ENCODE measurements at regions not wholly inside any gene's neighbourhood (a gene's known extent, or its start where the extent isn't known, plus 50 kb on each side); places are given as distances from the start of the nearest gene placed in this dataset.
A peak's percentile ranks its signal among the peaks of the same experiment; 100 is the strongest.
"Not testable (repeated sequence)": the region's sequence is repeated elsewhere in the genome, so short reads cannot be mapped to it uniquely, and the experiment has no call there.

DNA sequence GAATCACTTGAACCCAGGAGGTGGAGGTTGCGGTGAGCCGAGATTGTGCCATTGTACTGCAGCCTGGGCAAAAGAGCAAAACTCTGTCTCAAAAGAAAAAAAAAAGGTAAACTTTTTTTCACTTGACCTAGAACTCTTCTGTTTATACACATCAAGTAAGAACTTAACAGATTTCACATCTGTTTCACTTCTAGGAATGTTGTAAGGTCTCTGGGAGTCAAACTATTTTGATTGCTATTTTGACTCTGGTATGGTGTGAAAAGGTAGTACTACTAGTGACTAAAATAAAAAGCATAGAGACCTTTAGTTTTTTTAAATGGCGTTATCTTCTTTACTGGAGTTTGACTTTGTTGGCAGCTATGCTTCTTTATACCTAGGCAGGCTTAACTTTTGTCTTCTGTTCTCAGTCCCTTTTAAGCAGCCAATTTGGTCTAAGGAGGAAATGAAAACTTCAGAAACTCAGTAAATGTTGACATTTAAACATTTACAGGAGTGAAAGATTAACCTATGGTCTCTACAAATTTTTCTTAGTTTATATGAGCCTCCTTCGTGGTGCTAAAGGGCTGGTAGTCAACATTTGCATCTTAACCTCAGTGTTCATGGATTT, 84.7 kb downstream of the METTL2B start:
- H3K27ac ChIP-seq; H3K27me3 ChIP-seq (replicated peaks); in situ Hi-C loops (cut with HindIII; ENCODE audit: low pct_ligation_motif_present, low sequenced_read_pairs); H3K4me3 ChIP-seq (ENCODE audit: low read depth, low read length); H3K36me3 ChIP-seq (replicated peaks); DNase-seq: not testable (repeated sequence)

DNA sequence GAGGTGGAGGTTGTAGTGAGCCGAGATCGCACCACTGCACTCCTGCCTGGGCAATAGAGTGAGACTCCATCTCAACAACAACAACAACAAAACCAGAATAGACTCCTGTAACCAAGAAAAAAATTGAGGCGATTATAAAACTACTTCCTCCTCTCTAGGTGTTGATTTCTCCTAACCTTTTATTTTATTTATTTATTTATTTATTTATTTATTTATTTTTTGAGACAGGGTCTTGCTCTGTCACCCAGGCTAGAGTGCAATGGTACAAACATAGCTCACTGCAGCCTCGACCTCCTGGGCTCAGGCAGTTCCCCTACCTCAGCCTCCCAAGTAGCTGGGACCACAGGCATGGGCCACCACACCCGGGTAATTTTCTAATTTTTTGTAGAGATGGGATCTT, 86.2 kb downstream of the METTL2B start:
- H3K27me3 ChIP-seq (replicated peaks); H3K4me3 ChIP-seq (ENCODE audit: low read depth, low read length); H3K27ac ChIP-seq; in situ Hi-C loops (cut with HindIII; ENCODE audit: low pct_ligation_motif_present, low sequenced_read_pairs); DNase-seq; H3K36me3 ChIP-seq (replicated peaks): not testable (repeated sequence)

DNA sequence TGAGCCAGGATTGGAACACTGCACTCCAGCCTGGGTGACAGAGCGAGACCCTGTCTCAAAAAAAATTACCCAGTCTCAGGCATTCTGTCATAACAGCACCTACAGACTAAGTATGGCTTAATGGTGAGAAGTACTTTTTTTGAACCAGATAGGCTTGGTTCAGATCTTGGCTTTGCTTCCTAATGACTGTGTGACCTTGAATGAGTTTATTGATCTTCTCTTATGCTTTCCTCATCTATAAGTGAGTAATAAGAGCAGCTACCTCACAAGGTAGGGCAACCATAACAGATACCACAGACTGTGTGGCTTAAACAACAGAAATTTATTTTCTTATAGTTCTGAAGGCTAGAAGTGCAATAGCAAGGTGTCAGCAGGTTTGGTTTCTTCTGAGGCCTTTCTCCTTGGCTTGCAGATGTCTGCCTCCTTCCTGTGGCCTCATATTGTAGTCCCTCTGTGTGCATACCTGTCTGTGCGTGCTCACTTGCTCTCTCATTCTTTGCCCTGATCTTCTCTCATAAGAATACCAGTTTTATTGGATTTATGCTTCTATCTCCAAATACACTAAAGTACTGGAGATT, 87.7 kb downstream of the METTL2B start:
- H3K36me3 ChIP-seq (replicated peaks); H3K4me3 ChIP-seq (ENCODE audit: low read depth, low read length); H3K27ac ChIP-seq; H3K27me3 ChIP-seq (replicated peaks); in situ Hi-C loops (cut with HindIII; ENCODE audit: low pct_ligation_motif_present, low sequenced_read_pairs); DNase-seq: not testable (repeated sequence)

DNA sequence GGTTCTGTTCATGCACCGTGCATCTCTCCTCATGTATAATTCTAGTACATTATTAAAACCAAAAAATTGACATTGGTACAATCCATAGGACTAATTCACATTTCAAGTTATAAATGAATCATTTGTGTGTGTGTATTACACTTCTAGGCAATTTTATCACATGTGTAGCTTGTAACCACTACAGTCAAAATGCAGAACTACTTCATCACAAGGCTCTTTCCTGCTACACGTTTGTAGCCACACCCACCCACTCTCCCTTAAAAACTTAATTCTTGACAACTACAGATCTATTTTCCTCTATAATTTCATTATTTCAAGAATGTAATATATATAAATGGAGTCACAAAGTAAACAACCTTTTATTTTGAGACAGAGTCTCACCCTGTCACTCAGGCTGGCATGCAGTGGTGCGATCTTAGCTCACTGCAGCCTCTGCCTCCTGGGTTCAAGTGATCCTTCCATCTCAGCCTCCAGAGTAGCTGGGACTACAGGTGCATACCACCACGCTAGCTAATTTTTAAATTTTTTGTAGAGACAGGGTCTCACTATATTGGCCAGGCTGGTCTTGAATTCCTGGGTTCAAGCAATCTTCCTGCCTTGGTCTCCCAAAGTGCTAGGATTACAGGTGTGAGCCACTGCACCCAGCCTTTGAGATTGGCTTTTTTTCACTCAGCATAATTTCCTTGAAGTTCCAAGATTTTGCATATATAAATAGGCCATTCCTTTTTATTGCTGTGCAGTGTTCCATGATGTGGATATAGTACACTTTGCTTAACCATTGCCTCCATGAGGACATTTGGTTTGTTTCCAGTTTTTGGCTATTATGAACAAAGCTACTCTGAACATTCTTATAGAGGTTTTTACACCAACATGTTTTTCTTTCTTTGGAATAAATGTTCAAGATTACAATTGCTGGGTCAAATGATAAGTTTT, 88.7 kb downstream of the METTL2B start:
- in situ Hi-C loops (cut with HindIII; ENCODE audit: low pct_ligation_motif_present, low sequenced_read_pairs); H3K27me3 ChIP-seq (replicated peaks); H3K4me3 ChIP-seq (ENCODE audit: low read depth, low read length); H3K36me3 ChIP-seq (replicated peaks); DNase-seq; H3K27ac ChIP-seq: not testable (repeated sequence)

DNA sequence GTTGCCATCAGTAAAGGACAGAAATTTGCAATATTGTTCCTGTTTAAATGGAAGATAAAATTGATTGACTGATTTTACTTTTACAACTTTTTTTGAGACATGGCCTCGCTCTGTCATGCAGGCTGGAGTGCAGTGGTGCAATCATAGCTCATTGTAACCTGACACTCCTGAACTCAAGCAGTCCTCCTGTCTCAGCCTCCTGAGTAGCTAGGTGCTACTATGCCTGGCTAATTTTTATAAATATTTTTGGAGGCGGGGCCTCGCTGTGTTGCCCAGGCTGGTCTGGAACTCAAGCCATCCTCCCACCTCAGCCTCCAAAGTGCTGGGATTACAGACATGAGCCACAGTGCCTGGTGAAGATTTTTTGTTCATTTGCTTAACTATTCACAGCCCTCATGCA, 96.8 kb upstream of the GARIN1A start:
- H3K36me3 ChIP-seq (replicated peaks); in situ Hi-C loops (cut with HindIII; ENCODE audit: low pct_ligation_motif_present, low sequenced_read_pairs); H3K4me3 ChIP-seq (ENCODE audit: low read depth, low read length); DNase-seq; H3K27me3 ChIP-seq (replicated peaks); H3K27ac ChIP-seq: not testable (repeated sequence)

DNA sequence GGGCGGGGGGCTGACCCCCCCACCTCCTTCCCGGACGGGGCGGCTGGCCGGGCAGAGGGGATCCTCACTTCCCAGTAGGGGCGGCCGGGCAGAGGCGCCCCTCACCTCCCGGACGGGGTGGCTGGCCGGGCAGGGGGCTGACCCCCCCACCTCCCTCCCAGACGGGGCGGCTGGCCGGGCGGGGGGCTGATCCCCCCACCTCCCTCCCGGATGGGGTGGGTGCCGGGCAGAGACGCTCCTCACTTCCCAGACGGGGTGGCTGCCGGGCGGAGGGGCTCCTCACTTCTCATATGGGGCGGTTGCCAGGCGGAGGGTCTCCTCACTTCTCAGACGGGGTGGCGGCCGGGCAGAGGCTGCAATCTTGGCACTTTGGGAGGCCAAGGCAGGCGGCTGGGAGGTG, 95.1 kb upstream of the GARIN1A start:
- H3K27me3 ChIP-seq (replicated peaks); DNase-seq; H3K4me3 ChIP-seq (ENCODE audit: low read depth, low read length); in situ Hi-C loops (cut with HindIII; ENCODE audit: low pct_ligation_motif_present, low sequenced_read_pairs); H3K36me3 ChIP-seq (replicated peaks); H3K27ac ChIP-seq: not testable (repeated sequence)

DNA sequence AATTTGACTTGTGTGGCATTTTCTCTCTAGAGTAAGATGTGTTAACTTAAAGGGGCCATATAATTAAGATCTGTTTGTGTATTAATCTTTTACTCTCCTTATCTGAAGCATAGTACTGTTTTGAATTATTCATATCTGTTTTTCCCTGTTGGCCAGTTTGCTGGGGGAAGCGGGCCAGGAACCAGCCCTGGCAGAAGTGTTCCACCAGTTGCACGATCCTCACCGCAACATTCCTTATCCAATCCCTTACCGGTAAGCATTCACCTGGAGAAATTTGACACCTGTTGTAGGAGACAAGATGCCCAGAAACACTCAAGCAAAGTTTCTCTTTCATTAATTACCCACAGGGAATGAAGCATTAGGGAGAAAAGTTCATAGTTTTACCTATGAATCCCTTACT, 92.2 kb upstream of the GARIN1A start:
- H3K27me3 ChIP-seq (replicated peaks); H3K4me3 ChIP-seq (ENCODE audit: low read depth, low read length); H3K36me3 ChIP-seq (replicated peaks); H3K27ac ChIP-seq; in situ Hi-C loops (cut with HindIII; ENCODE audit: low pct_ligation_motif_present, low sequenced_read_pairs); DNase-seq: not testable (repeated sequence)

DNA sequence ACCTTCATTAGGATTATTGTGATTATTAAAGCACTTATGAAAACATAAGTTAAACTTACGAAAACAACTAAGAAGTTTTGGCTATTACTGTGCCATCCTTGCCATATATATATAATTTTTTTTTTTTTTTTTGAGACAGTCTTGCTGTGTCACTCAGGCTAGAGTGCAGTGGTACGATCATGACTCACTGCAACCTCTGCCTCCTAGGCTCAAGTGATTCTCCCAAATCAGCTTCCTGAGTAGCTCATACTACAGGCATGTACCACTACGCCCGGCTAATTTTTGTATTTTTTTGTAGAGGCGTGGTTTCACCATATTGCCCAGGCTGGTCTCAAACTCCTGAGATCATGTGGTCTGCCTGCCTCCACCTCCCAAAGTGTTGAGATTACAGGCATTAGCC, 91.0 kb upstream of the GARIN1A start:
- H3K27me3 ChIP-seq (replicated peaks); H3K4me3 ChIP-seq (ENCODE audit: low read depth, low read length); H3K36me3 ChIP-seq (replicated peaks); in situ Hi-C loops (cut with HindIII; ENCODE audit: low pct_ligation_motif_present, low sequenced_read_pairs): not testable (repeated sequence)
- peak overlapping the region; percentile 43 for H3K27ac ChIP-seq
- peak; percentile 73 for DNase-seq

DNA sequence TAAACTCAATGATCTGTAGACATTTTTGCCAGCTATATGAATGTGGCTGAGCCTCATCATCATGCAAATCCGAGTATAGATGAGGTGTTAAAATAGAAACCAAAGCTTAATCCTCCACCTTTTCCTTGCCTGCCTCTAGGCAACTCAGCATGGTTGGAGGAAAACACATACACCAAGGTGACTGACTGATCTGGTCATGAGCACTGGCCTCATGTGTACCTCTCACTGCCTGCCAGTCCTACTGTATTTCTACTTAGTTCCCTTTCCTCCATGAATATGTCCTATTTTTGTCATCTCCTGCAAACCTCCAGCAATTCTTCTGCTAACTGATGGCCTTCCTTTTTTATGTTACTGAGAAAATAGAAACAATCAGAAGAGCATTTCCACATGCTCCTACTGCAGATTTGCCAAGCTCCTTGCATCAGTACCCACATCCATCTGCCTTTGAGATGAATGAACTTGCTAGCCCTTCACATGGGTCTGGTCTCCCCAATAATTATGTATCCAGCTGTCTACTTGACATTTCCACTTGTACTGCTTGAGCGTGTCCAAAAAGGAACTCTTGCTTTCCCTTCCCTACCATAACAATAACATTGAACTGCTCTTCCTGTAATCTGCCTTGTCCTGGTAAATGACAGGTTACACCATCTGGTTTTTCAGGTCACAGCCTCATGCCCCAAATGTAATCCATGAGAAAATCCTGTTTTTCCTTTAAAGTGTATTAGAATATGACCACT, 90.1 kb upstream of the GARIN1A start:
- H3K27me3 ChIP-seq (replicated peaks); H3K27ac ChIP-seq; in situ Hi-C loops (cut with HindIII; ENCODE audit: low pct_ligation_motif_present, low sequenced_read_pairs); H3K4me3 ChIP-seq (ENCODE audit: low read depth, low read length); DNase-seq; H3K36me3 ChIP-seq (replicated peaks): not testable (repeated sequence)

DNA sequence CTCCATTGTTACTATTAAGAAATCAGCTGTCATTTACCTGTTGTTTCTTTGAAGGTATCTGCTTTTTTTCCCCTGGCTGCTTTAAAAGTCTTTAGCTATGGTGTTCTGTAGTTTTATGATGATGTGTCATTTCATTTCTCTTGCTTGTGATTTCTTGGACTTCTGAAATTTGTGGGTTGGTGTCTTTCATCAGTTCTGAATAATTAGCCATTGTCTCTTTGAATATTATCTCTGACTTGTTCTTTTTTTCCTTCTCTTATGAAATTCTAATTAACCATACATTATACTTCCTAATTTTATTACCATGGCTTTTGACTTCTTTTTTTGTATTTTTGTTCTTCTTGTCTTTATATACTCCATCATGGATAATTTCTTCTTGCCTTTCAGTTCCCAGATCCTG, 85.4 kb upstream of the GARIN1A start:
- H3K27me3 ChIP-seq (replicated peaks); H3K27ac ChIP-seq; DNase-seq; H3K36me3 ChIP-seq (replicated peaks); in situ Hi-C loops (cut with HindIII; ENCODE audit: low pct_ligation_motif_present, low sequenced_read_pairs); H3K4me3 ChIP-seq (ENCODE audit: low read depth, low read length): not testable (repeated sequence)

All from brain microvascular endothelial cell (primary cell).